HFFc6 (cell line): ENCODE measurements at regions not wholly inside any gene's neighbourhood (a gene's known extent, or its start where the extent isn't known, plus 50 kb on each side); places are given as distances from the start of the nearest gene placed in this dataset.
"Not testable (repeated sequence)": the region's sequence is repeated elsewhere in the genome, so short reads cannot be mapped to it uniquely, and the experiment has no call there.

Experiments
- DNase-seq: peaks from one replicate; pipeline ENCODE4 v3.0.0-alpha.2; 2018
- H3K27ac Mint-ChIP-seq: 2 replicates; pipeline ENCODE4 v1.8.0; 2020; ENCODE audit warnings: mild to moderate bottlenecking, mixed read lengths
- H3K27me3 Mint-ChIP-seq: 2 replicates; pipeline ENCODE4 v1.8.0; 2021; ENCODE audit warnings: mild to moderate bottlenecking, moderate library complexity, mixed read lengths; ENCODE audit not compliant: insufficient read depth
- H3K36me3 Mint-ChIP-seq: 2 replicates; pipeline ENCODE4 v1.8.0; 2021; ENCODE audit warnings: low read depth, mixed read lengths
- H3K4me1 Mint-ChIP-seq: 2 replicates; pipeline ENCODE4 v1.8.0; 2020; ENCODE audit warnings: low read depth, mixed read lengths
- H3K4me3 Mint-ChIP-seq: 2 replicates; pipeline ENCODE4 v1.8.0; 2020; ENCODE audit warnings: mild to moderate bottlenecking, moderate library complexity, mixed read lengths
- H3K9me3 Mint-ChIP-seq: 2 replicates; pipeline ENCODE4 v1.8.0; 2020; ENCODE audit warnings: mild to moderate bottlenecking, mixed read lengths
- TF ChIP-seq, protein P1 (sequence below): fragments of 200-600 bp; sonication (generic); IDR thresholded peaks from 2 replicates; pipeline ENCODE4 v1.5.0; 2021; ENCODE audit warnings: antibody characterized with exemption, mild to moderate bottlenecking

DNA sequence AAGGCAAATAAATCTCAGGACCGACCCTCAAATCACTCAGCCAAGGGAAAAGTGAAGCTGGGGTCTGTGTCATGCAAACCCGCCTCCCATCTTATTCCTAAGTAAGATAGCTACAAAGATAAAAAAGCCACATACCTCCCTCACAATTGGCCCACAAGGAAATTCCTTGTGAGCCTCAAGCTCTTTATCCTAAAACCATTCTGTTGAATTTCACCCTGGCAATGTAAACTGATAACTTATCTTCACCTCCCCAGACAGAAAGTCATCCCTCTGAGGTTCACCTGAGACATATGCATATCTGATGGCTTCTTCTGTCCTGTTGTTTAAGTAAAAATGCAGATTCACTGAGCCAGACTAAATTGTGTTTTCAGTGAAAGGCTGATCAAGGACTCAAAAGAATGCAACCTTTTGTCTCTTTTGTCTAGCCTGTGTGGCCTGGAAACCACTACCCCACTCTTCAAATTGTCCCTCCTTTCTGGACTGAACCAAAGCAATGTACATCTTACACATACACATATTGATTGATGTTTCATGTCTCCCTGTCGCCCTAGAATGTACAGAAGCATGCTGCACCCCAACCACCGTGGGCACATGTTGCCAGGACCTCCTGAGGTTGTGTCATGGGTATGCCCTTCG, 91.3 kb downstream of the MFAP3L start:
- H3K4me3 Mint-ChIP-seq = no peak overlapping the region
- H3K9me3 Mint-ChIP-seq = no peaks in the 10 kb centered on the region
- H3K27ac Mint-ChIP-seq = no peak overlapping the region

DNA sequence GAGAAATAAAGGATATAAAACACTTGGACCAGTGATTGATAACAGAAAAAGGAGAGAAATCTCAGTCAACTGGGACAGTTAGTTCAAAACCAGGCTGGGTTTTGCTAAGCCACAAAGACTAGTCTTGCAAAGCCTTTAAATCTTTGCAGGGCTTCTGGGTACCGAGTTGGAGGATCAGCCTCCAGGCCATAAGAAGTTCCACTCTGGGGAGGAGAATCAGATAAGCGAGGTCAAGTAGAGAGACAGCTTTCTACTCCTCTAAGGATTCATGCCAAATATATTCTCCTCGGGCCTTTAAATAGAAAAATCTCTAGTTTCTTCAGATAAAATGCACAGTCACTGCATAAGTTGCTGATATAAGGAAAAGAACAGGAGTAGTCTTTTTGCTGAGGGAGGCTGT, 92.7 kb downstream of the MFAP3L start:
- TF ChIP-seq, protein P1, sequence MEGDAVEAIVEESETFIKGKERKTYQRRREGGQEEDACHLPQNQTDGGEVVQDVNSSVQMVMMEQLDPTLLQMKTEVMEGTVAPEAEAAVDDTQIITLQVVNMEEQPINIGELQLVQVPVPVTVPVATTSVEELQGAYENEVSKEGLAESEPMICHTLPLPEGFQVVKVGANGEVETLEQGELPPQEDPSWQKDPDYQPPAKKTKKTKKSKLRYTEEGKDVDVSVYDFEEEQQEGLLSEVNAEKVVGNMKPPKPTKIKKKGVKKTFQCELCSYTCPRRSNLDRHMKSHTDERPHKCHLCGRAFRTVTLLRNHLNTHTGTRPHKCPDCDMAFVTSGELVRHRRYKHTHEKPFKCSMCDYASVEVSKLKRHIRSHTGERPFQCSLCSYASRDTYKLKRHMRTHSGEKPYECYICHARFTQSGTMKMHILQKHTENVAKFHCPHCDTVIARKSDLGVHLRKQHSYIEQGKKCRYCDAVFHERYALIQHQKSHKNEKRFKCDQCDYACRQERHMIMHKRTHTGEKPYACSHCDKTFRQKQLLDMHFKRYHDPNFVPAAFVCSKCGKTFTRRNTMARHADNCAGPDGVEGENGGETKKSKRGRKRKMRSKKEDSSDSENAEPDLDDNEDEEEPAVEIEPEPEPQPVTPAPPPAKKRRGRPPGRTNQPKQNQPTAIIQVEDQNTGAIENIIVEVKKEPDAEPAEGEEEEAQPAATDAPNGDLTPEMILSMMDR = no peak
- Mint-ChIP-seq H3K27ac (no peak overlapping the region), H3K27me3 (peaks cover 5% of the 10 kb centered on the region), H3K4me3 (no peak overlapping the region), H3K4me1 (peaks cover 13% of the 10 kb centered on the region; the same call in 1 of the 2 replicates), H3K36me3 (no peaks in the 10 kb centered on the region), H3K9me3 (no peaks in the 10 kb centered on the region)
- peak; percentile 4 for DNase-seq

More for the DNA sequence above, 91.3 kb downstream of the MFAP3L start:
- Mint-ChIP-seq H3K27me3 (no peaks in the 10 kb centered on the region; the same call in none of the 2 replicates), H3K4me1 (peaks cover 13% of the 10 kb centered on the region; the same call in 1 of the 2 replicates), H3K36me3 (no peaks in the 10 kb centered on the region)
- TF ChIP-seq, protein P1 = no peak
- no peak for DNase-seq

DNA sequence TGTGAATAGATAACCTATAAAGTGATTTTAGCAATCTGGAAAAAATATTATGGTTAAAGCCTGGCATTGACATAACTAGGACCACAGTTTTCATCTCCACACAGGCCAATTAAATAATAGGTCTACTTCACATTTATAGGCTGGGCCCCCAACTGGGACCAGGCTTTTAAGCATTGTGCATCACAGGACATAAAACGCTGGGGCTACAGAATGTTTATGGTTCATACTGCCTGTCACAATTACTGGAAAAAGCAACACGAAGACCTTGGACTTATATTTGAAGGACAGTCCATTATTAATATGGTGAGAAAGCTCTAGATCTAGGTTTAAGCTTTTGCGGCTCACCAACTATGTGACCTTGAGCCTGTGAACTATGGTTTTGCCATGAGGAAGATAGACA, 94.2 kb downstream of the MFAP3L start:
- TF ChIP-seq, protein P1 = no peak
- no peak for DNase-seq
- peaks cover 13% of the 10 kb centered on the region; the same call in 1 of the 2 replicates for H3K4me1 Mint-ChIP-seq

DNA sequence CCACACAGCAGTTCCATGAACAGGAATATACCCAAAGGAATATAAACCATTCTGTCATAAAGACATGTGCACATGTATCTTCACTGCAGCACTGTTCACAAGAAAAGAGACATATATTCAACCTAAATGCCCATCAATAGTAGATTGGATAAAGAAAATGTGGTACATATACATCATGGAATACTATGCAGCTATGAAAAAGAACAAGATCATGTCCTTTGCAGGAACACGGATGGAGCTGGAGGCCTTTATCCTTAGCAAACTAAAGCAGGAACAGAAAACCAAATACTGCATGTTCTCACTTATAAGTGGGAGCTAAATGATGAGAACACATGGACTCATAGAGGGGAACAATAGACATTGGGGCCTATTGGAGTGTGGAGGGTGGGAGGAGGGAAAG, 95.4 kb downstream of the MFAP3L start:
- not testable (repeated sequence) for H3K36me3 Mint-ChIP-seq, DNase-seq, H3K27me3 Mint-ChIP-seq, H3K27ac Mint-ChIP-seq, H3K9me3 Mint-ChIP-seq, H3K4me3 Mint-ChIP-seq
- peaks cover 18% of the 10 kb centered on the region; the same call in 1 of the 2 replicates for H3K4me1 Mint-ChIP-seq

More for the DNA sequence above, 94.2 kb downstream of the MFAP3L start:
- Mint-ChIP-seq H3K36me3 (no peaks in the 10 kb centered on the region), H3K27me3 (peaks cover 8% of the 10 kb centered on the region; the same call in 1 of the 2 replicates), H3K4me3 (no peak overlapping the region), H3K9me3 (no peaks in the 10 kb centered on the region), H3K27ac (no peak overlapping the region)

DNA sequence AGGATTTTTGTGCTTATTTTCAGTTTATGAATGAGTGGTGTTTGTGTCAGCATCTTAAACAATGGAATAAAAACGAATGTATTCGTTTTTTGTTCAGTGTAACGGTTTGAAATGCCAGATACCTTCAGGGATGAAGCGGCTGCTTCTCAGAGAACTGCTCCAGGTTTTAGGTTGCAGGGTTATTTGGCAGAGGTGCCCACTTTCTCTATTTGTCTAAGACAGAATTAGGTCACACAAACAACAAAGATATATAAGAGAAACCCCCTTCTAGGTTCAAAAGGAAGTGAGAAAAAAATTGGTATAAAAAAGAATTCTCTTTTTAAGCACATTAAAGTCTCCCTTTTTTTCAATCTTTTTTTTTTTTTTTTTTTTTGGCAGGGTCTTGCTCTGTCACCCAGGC, 98.9 kb downstream of the MFAP3L start:
- Mint-ChIP-seq H3K27ac (no peak overlapping the region), H3K36me3 (no peaks in the 10 kb centered on the region), H3K4me1 (peaks cover 8% of the 10 kb centered on the region; the same call in 1 of the 2 replicates), H3K4me3 (no peak overlapping the region), H3K9me3 (no peaks in the 10 kb centered on the region), H3K27me3 (peaks cover 17% of the 10 kb centered on the region)
- TF ChIP-seq, protein P1 = no peak
- DNase-seq = no peak

DNA sequence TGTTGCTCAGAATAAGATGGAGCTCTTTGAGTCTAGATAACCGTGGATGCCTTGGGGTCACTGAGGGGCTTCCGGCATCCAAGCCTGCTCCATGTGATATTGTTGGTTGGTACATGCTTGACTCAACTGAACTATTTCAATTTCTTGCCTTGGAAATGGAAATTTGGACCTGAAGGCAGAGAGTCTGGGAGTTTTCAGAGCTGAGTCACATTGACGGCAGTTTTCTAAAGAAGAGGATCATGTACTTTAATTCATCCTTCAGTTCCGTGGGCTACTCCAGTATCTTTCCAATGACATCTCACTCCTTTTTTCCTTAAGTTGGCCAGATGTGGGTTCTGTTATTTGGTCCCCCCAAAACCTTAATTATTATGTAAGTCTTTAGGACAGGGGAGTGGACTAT, 100.5 kb downstream of the MFAP3L start:
- TF ChIP-seq, protein P1 = no peak
- Mint-ChIP-seq H3K9me3 (no peaks in the 10 kb centered on the region), H3K36me3 (no peaks in the 10 kb centered on the region), H3K27ac (no peak overlapping the region), H3K4me3 (no peak overlapping the region), H3K27me3 (peaks cover 23% of the 10 kb centered on the region), H3K4me1 (peaks cover 8% of the 10 kb centered on the region; the same call in 1 of the 2 replicates)
- DNase-seq = no peak
